Activated T-cell treated with anti-CD3 and anti-CD28 coated beads, Interleukin-2, amount 50 U/mL, for 72 hours (primary cell): ENCODE measurements at regions not wholly inside any gene's neighbourhood (a gene's known extent, or its start where the extent isn't known, plus 50 kb on each side); places are given as distances from the start of the nearest gene placed in this dataset.

Experiments used
- ATAC-seq, 2 donors: fragments of 150-1000 bp; cut with Tn5 transposase; replicated peaks in 1 of 2; 2 replicates each; pipeline ENCODE4 v1.10.0; 2021; ENCODE audit warnings: moderate library complexity in 2 of 2, mild to moderate bottlenecking in 1 of 2
- DNase-seq, 2 donors: peaks; one replicate each; pipeline ENCODE4 v3.0.0; 2021 to 2022; ENCODE audit warnings: mixed read lengths in 1 of 2
- H3K27ac Mint-ChIP-seq: one replicate; pipeline ENCODE4 v1.8.0; 2022; ENCODE audit warnings: mild to moderate bottlenecking, moderate library complexity, mixed read lengths
- H3K27me3 Mint-ChIP-seq: one replicate; pipeline ENCODE4 v1.8.0; 2022; ENCODE audit warnings: low read depth, mixed read lengths
- H3K36me3 Mint-ChIP-seq, 2 donors: one replicate each; pipeline ENCODE4 v1.8.0; 2022; ENCODE audit warnings: mixed read lengths in 2 of 2, mild to moderate bottlenecking in 1 of 2; ENCODE audit not compliant: insufficient read depth in 2 of 2
- H3K4me1 Mint-ChIP-seq: one replicate; pipeline ENCODE4 v1.8.0; 2022; ENCODE audit warnings: low read depth, mixed read lengths
- H3K4me3 Mint-ChIP-seq, 2 donors: one replicate each; pipeline ENCODE4 v1.8.0; 2022; ENCODE audit warnings: mild to moderate bottlenecking in 2 of 2, mixed read lengths in 2 of 2, moderate library complexity in 2 of 2
- H3K9me3 Mint-ChIP-seq, 2 donors: one replicate each; pipeline ENCODE4 v1.8.0; 2022; ENCODE audit warnings: mixed read lengths in 2 of 2

DNA sequence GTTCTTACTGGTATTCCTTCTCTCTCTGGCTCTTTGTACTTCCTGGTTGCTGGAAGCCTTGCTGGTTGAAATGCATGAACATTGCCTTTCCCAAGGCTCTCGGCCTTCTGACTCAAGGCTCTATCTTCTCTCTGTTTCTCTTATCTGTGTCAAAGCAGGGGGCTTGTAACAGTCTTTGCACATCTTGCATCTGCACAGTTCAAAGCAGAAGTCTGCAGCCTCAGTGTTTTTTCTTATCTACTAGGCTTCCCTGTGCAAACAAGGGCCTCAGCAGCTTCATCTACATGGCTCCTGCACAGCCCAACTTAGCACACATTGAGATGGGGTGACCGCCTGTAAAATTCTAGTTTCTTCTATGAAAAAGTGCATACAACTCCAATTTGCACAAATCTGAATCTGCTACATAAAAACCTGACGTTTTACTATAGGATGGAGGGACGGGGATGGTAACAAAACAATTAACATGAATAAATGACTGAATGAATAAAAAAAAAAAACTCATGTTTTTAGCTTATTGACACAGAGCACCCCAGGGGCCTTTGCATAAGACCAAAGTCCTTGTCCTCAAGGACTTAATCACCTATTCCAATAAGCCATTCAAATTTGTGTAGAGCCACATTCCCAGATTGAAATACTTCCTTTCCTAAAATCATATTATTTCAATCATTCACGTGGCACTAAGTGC is 458.3 kb downstream of the LMO4 start:
- Mint-ChIP-seq H3K27ac (no peak overlapping the region), H3K4me1 (no peaks in the 10 kb centered on the region), H3K36me3 (no peaks in the 10 kb centered on the region), H3K4me3 (no peak overlapping the region), H3K27me3 (peaks cover 6% of the 10 kb centered on the region), H3K9me3 (peaks cover 0 to 1% of the 10 kb centered on the region in 2 donors)
- ATAC-seq (no peak), DNase-seq (no peak)

DNA sequence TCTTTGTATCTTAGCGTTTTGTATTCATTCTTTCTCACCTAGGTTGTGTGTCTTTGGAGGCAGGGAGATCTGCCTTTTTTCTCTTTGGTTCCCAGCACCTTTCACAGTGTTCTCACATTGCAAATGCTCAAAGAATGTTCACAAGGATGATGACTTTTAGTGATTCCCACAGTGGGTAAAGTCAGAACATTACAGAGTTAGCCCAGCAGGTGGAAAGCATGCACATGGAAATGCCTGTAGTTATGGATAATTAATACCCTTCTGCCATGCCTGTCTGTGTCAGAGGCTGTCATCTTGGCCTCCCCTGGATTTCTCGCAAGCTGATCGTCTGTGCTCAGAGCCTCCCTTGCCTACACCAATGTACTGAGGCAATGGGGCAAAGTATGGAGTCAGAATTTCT is 458.9 kb downstream of the LMO4 start:
- H3K4me1 Mint-ChIP-seq, result no peaks in the 10 kb centered on the region
- peaks cover 0 to 1% of the 10 kb centered on the region in 2 donors for H3K9me3 Mint-ChIP-seq
- no peak overlapping the region for H3K27ac Mint-ChIP-seq
- DNase-seq, result no peak
- ATAC-seq, result no peak
- H3K36me3 Mint-ChIP-seq, result no peaks in the 10 kb centered on the region
- peaks cover 6% of the 10 kb centered on the region for H3K27me3 Mint-ChIP-seq
- H3K4me3 Mint-ChIP-seq, result no peak overlapping the region

DNA sequence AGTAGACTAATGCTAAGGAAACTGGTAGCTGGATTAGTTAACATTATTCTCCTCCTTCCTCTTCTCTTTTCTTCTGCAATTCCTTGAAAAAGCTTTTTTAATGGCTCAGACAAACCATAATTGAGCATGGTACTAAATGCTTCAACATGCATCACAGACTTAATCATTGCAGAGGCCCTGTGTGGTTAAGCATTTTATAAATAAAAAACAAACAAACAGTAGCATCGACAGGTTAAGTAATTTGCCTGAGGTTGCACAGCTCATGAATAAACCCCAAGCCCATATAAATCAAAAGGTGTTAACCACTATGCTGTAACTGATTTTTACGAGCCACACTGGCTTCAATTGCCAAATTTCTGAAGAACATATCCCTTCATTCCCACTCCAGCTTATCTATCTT is 462.1 kb downstream of the LMO4 start:
- peaks cover 0 to 1% of the 10 kb centered on the region in 2 donors for H3K9me3 Mint-ChIP-seq
- ATAC-seq, result no peak
- no peaks in the 10 kb centered on the region for H3K27me3 Mint-ChIP-seq
- H3K4me1 Mint-ChIP-seq, result no peaks in the 10 kb centered on the region
- no peak overlapping the region for H3K4me3 Mint-ChIP-seq
- no peak overlapping the region for H3K27ac Mint-ChIP-seq
- DNase-seq, result no peak
- no peaks in the 10 kb centered on the region for H3K36me3 Mint-ChIP-seq

DNA sequence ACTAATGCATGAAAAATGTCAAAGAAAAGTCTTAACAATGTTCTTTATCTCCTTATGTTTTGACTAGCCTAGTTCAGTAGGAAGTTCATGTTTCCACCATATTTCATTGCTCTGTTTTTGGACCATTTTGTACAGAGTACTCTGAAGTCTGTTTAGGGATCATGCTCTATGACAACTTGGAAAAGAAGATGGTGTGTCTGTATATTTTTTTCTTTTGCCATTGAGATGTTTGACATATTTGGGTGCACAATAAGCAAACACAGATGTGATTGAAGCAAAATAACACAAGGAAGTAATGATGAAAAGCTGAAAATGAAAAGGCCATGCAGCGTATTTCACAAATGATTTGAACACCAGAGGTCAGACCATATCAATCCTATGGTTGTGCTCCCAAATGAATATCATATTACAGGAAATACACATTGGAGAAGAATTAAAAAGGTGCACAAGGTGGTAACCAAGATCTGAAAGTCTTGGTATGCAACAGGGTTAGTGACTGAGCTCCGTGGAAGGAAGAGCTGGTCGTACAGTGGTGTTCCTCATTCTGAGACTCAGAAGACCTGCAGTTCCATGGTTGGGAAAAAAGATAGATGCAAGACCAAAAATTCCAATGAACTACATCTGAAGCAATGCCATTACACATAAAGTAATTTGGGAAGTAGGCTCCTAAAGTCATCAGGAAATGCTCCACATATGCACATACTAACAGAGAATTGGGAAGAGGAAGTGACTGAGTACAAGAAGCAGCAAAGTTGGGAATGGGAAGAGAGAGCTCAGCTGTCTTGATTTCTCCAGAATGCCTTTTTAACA is 463.5 kb downstream of the LMO4 start:
- H3K4me3 Mint-ChIP-seq, result no peak overlapping the region
- peaks cover 0 to 1% of the 10 kb centered on the region in 2 donors for H3K9me3 Mint-ChIP-seq
- ATAC-seq, result no peak
- no peaks in the 10 kb centered on the region for H3K4me1 Mint-ChIP-seq
- DNase-seq, result no peak
- no peaks in the 10 kb centered on the region for H3K27me3 Mint-ChIP-seq
- H3K27ac Mint-ChIP-seq, result no peak overlapping the region
- H3K36me3 Mint-ChIP-seq, result no peaks in the 10 kb centered on the region

DNA sequence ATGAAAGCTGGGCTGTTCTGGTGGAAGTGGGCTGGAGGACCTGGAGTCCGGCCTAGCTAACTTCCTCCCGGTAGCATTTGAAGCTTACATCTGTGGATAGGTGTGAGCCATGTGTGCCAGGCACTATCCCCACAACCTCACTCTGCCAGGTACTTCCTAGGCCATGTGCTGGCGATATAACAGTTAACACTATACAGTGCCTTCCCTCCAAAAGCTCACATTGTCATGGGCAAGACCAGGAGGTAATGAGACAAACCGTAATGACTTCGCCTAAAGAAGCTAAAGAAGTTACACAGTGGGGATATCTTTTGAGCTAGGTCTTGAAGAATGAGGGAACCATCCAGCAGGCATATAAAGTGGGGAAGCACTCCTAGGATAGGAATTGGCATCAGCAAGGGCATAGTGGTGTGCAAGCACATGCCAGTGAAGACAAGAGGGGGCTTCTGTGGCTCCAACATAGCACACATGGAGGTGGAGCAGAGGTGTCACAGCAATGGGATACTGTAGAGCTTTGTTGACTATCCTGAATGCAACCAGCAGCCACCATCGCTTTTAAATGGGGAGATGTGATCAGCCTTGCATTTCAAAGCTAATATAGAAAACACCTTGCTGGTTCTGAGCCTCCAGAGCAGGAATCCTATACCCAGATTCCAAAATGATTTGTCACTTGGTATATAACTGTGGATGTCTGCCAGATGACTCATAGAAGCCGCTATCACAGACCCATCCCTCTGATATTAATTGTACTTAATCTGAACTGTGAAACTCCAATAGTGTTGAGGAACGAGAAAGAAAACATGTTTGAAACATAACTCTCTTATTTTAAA is 466.3 kb downstream of the LMO4 start:
- H3K4me3 Mint-ChIP-seq, result no peak overlapping the region
- ATAC-seq, result no peak
- H3K36me3 Mint-ChIP-seq, result no peaks in the 10 kb centered on the region
- no peaks in the 10 kb centered on the region for H3K4me1 Mint-ChIP-seq
- H3K27ac Mint-ChIP-seq, result no peak overlapping the region
- peaks cover 0 to 1% of the 10 kb centered on the region in 2 donors for H3K9me3 Mint-ChIP-seq
- no peak for DNase-seq
- no peaks in the 10 kb centered on the region for H3K27me3 Mint-ChIP-seq

DNA sequence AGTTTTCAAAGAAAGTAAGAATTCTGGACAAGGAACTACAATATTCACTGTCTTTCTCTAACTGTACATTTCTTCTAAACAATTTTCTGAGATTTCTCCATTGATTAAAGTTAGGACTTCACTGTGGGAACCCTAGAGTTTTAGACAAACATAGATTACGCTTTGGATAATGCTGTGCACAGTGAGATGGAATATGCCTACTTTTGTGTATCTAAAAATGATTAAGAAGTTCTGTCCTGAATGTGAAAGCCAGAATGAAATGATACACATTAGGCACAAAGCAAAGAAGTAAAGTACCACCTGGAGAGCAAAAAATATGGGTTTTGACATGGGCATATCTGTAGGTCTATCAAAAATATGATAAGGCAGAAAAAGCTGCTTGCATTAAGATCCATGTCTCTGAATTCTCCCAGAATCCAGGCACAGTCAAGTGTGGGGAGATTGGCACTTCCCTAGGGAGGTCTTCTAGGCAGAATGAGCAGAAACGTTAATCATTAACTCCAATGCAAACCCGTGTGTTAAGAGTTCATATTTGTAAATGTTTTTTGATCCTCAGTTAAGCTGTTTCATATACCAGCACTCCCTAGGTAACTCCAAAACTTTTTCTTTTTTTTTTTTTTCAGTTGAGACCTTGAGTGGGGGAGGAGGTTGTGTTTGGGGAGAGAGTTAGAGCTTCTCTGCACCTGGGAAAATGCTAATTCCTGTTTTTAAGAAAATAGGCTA is 467.1 kb downstream of the LMO4 start:
- Mint-ChIP-seq H3K9me3 (peaks cover 0 to 1% of the 10 kb centered on the region in 2 donors), H3K36me3 (no peaks in the 10 kb centered on the region), H3K4me1 (no peaks in the 10 kb centered on the region), H3K27ac (no peak overlapping the region), H3K27me3 (no peaks in the 10 kb centered on the region), H3K4me3 (no peak overlapping the region)
- ATAC-seq, result no peak
- no peak for DNase-seq

DNA sequence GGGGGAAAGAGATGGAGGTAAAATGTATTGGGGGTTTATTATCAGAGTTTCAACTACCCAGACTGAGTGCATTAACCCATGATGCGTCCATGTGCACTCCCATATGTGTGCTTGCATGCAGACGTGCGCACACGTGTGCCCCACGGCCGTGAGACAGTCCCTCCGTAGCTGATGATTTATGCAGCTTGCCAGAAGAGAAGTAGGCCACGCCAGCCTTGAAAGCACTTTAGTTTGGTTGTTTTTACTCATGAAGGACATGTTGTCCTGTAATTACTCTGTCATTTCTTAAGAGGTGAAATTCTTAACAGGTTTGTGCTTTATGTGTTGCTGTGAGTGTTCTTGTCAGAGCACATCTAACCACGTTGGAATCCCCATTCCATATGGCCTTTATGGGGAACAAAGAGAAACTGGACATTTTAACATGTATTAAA is 467.8 kb downstream of the LMO4 start:
- ATAC-seq, result no peak
- no peaks in the 10 kb centered on the region for H3K4me1 Mint-ChIP-seq
- H3K9me3 Mint-ChIP-seq, result no peaks in the 10 kb centered on the region
- no peak overlapping the region for H3K27ac Mint-ChIP-seq
- DNase-seq, result no peak
- H3K36me3 Mint-ChIP-seq, result no peaks in the 10 kb centered on the region
- no peak overlapping the region for H3K4me3 Mint-ChIP-seq
- no peaks in the 10 kb centered on the region for H3K27me3 Mint-ChIP-seq

DNA sequence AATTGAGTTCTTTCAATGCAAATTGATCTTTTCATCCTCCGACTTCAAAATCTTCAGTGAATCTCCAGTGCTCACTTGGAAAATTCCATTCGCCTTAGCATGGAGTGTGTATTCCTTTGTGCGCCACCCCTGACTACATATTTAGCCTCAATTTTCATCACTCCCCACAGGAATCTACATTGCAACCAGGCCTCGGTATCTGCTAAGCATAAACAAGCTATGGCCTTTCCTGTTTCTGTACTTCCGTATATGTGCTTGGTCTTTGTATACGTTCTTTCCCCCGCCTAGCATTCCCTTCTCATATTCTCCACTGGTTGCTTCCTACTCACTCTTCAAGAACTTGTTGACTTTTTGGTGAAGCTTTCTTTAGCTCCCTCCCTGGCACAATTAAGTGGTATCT is 470.8 kb downstream of the LMO4 start:
- H3K4me3 Mint-ChIP-seq, result no peak overlapping the region

DNA sequence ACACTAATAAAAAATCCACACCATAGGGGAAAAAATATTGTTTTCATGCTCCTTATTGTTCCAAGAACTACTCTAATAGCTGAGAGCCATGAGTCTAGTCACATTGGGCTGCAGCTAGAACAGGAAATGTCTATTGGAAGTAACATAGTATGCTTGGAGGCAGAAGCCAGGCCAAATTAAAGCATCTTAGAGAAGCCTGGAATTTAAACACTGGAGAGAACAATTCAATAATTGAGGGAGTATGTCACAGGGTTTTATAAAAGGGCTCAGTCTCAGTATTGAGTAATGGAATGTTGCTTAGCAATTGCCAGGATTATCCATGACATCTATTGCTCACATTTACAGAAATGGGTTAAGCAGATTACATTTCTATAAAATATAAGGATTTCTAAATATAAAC is 471.3 kb downstream of the LMO4 start:
- no peaks in the 10 kb centered on the region for H3K27me3 Mint-ChIP-seq
- DNase-seq, result no peak
- no peaks in the 10 kb centered on the region for H3K4me1 Mint-ChIP-seq
- no peak for ATAC-seq
- no peak overlapping the region for H3K4me3 Mint-ChIP-seq
- H3K27ac Mint-ChIP-seq, result no peak overlapping the region
- no peaks in the 10 kb centered on the region for H3K36me3 Mint-ChIP-seq
- H3K9me3 Mint-ChIP-seq, result no peaks in the 10 kb centered on the region

More for the DNA sequence above, 470.8 kb downstream of the LMO4 start:
- Mint-ChIP-seq H3K36me3 (no peaks in the 10 kb centered on the region), H3K9me3 (no peaks in the 10 kb centered on the region), H3K27ac (no peak overlapping the region), H3K4me1 (no peaks in the 10 kb centered on the region), H3K27me3 (no peaks in the 10 kb centered on the region)
- ATAC-seq, result no peak
- no peak for DNase-seq

DNA sequence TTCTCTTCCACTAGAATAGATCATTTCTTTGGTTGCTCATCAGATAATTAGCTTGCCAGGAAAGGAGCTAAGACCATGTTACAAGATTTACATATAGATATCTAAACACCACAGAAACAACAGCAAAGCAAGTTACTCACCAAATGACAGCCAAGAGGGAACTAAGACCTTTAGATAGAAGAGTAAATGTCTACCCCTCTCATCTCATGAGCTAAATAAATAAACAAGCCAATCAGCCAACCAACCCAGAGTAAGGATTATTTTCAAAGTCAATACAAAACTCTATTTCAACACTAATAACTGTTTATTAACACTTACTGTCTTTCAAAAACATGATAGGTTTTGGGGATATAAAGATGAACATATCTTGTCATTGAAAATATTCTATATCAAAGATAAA is 474.7 kb downstream of the LMO4 start:
- Mint-ChIP-seq H3K27ac (no peak overlapping the region), H3K4me1 (no peaks in the 10 kb centered on the region), H3K27me3 (no peaks in the 10 kb centered on the region), H3K4me3 (no peak overlapping the region), H3K36me3 (no peaks in the 10 kb centered on the region), H3K9me3 (no peaks in the 10 kb centered on the region)
- DNase-seq (no peak), ATAC-seq (no peak)

DNA sequence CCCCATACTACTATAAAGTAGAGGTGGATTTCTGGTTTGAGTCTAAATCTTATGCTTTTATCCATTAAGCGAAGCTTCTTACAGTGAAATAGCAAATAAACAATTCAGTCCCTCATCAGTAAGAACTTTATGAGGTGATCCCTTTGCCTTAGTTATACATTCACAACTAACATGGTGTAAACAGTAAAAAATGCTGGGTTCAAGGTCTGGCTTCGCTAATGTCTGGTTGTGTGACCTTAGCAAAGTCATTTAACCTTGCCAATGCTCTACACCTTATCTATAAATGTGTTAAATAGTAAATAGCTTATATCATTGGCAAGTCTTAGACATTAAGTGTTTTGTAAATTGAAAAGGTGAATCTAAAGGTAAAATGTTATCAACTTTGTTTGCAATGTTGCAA is 475.4 kb downstream of the LMO4 start:
- no peak overlapping the region for H3K4me3 Mint-ChIP-seq
- ATAC-seq (no peak), DNase-seq (no peak)
- H3K4me1 Mint-ChIP-seq, result no peaks in the 10 kb centered on the region
- no peaks in the 10 kb centered on the region for H3K36me3 Mint-ChIP-seq
- no peak overlapping the region for H3K27ac Mint-ChIP-seq
- no peaks in the 10 kb centered on the region for H3K9me3 Mint-ChIP-seq
- no peaks in the 10 kb centered on the region for H3K27me3 Mint-ChIP-seq

DNA sequence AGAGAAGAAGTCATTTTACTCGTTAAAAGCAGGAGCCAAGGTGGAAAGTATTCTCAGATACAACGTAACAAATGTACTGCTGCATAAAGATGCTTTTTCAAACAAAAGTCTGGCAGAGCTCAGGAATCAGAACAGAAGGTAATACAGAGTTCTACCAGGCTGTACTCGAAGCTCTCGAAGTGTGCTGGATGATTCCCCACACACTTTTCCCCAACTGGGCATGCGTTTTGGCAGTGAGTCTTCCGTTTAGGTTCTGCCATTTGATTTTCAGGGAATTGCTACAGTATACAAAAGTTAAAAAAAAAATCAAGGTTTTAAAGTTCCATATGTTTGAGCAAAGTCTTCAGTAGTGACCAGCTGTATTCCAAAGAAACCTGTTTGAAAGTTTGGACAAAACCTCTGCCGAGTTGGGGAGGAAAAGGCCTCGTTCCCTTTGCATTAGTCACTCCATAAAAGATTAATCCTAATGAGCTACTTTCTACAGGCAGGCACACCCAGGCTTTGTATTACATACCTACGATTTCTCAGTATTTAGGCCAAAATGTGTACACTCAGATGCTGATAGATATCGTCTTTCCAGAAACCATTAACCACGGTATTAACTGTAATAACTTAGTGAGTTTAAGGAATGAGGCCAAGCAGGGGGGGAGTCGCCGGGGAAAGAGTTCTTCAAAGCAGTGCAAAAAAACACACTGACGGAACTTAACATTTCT is 477.1 kb downstream of the LMO4 start:
- Mint-ChIP-seq H3K4me1 (no peaks in the 10 kb centered on the region), H3K9me3 (no peaks in the 10 kb centered on the region), H3K27me3 (no peaks in the 10 kb centered on the region), H3K4me3 (no peak overlapping the region), H3K36me3 (no peaks in the 10 kb centered on the region), H3K27ac (no peak overlapping the region)
- ATAC-seq, result no peak
- no peak for DNase-seq
